Bronchial epithelial cell (primary cell): ENCODE measurements at regions not wholly inside any gene's neighbourhood (a gene's known extent, or its start where the extent isn't known, plus 50 kb on each side); places are given as distances from the start of the nearest gene placed in this dataset.

ENCODE experiments used
- DNase-seq: peaks from one replicate; pipeline ENCODE4 v3.0.0-alpha.2; 2010; ENCODE audit warnings: low read depth
- FAIRE-seq: peaks from 2 replicates; lab custom pipeline; 2011; peaks lifted over from hg19 to GRCh38; lab: Jason Lieb, UNC
- H3K27me3 ChIP-seq: 2 replicates; pipeline ENCODE4 v1.5.1; 2011; ENCODE audit warnings: low read length; ENCODE audit not compliant: control insufficient read depth, insufficient read depth
- H3K36me3 ChIP-seq: 2 replicates; pipeline ENCODE4 v1.5.1; 2011; ENCODE audit warnings: low read length; ENCODE audit not compliant: control insufficient read depth, insufficient read depth
- H3K4me3 ChIP-seq: 2 replicates; pipeline ENCODE4 v1.5.1; 2011; ENCODE audit warnings: mild to moderate bottlenecking, low read depth, low read length, control low read depth
- CTCF ChIP-seq: IDR thresholded peaks from 2 replicates; pipeline ENCODE4 v1.5.1; 2011; ENCODE audit warnings: mild to moderate bottlenecking, moderate library complexity, low read length, control low read depth, inconsistent platforms; ENCODE audit not compliant: insufficient read depth, severe bottlenecking

DNA sequence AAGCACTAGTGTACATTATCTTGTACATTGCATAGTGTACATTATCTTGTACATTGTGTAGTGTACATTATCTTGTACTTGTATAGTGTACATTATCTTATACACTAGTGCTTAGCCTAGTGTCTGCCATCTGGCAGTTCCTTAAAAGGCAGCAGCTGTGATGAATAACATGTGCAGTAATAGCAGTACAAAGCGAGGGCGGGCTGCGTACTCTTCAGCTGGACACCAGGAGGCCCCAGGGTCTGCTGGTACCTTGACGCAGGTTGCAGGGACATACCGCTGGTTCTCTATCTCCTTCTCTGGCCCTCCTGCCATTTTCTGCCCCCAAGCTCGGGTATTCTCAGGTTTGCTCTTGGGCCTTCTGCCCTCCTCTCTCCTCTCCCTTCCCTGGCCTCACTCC, 149.6 kb downstream of the SEC16B start:
- no peaks in the 10 kb centered on the region for H3K27me3 ChIP-seq
- no peak for TF ChIP-seq CTCF
- H3K36me3 ChIP-seq, result no peaks in the 10 kb centered on the region
- FAIRE-seq (no peak), DNase-seq (no peak)
- no peak overlapping the region for H3K4me3 ChIP-seq

GRCh38 chr1:177817937-177818875, 151.7 kb downstream of the SEC16B start:
- Histone ChIP-seq H3K27me3 (no peaks in the 10 kb centered on the region), H3K36me3 (no peaks in the 10 kb centered on the region), H3K4me3 (no peak overlapping the region)
- no peak for FAIRE-seq
- DNase-seq, result no peak
- TF ChIP-seq CTCF, result no peak

GRCh38 chr1:177812650-177813049, 157.2 kb downstream of the SEC16B start:
- H3K27me3 ChIP-seq, result no peaks in the 10 kb centered on the region
- H3K36me3 ChIP-seq, result no peaks in the 10 kb centered on the region
- no peak overlapping the region for H3K4me3 ChIP-seq
- no peak for DNase-seq
- FAIRE-seq, result no peak
- TF ChIP-seq CTCF, result no peak

DNA sequence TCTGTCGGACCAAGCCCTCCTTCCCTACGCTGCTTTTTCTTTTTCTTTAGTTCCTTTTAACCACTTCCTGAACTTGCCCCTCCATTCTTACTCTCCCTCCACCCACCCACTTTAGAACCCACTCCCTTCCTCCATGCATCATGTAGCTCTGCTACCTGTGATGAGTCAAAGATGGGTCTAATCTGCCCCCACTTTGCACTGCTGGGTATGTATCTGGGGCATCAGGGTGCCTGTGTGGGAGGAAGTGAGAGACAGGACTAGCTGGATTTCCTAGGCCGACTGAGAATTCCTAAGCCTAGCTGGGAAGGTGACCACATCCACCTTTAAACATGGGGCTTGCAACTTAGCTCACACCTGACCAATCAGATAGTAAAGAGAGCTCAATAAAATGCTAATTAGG, 157.7 kb downstream of the SEC16B start:
- no peaks in the 10 kb centered on the region for H3K36me3 ChIP-seq
- FAIRE-seq (no peak), DNase-seq (no peak)
- no peaks in the 10 kb centered on the region for H3K27me3 ChIP-seq
- no peak overlapping the region for H3K4me3 ChIP-seq
- TF ChIP-seq CTCF, result no peak

GRCh38 chr1:177811429-177811828, 158.4 kb downstream of the SEC16B start:
- FAIRE-seq (no peak), DNase-seq (no peak)
- Histone ChIP-seq H3K27me3 (no peaks in the 10 kb centered on the region), H3K36me3 (no peaks in the 10 kb centered on the region), H3K4me3 (no peak overlapping the region)
- TF ChIP-seq CTCF, result no peak
